ENCODE measurements at regions not wholly inside any gene's neighbourhood (a gene's known extent, or its start where the extent isn't known, plus 50 kb on each side); places are given as distances from the start of the nearest gene placed in this dataset.
A peak's percentile ranks its signal among the peaks of the same experiment; 100 is the strongest.

DNA sequence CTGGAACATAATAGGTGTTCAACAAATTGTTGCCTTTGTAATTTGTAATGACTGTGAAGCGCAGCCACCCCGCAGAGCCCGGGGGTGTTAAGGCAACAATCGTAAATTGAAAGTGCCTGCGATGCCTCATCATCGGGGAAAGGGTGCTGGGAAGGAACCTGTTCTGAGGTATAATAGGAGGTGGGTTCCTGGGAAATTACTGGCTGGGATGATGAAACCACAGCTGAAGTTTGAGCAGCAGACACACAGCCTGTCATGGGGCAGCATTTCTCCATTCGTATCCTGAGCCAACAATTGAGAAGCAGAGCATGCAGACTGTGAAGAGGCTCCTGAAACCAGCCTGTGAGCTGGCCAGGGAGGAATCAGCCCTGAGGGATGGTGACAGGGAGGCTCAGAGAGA is 404.0 kb upstream of the MYT1L start:
- ChIA-PET POLR2A (no interaction called here), CTCF (no interaction called here)
- no peak for DNase-seq

DNA sequence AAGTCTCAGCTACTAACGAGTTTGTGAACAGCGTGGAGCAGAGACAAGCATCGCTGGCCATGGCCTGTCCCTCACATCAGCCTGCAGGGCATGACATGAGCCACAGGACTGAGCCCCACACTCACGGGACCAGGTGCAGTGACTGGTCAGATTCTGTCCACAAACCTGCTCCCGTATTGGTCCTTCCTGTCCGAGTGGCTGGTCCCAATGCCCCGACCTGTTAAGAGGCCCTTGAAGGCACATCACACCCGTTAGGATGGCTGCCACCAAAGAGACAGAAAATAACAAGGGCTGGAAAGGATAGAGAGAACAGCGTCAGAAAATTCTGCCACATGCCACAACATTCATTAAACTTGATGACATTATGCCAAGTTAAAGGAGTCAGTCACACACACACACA is 403.2 kb upstream of the MYT1L start:
- POLR2A ChIA-PET = no interaction called here
- CTCF ChIA-PET = no interaction called here
- Mint-ChIP-seq H3K4me3 (no peak overlapping the region), H3K27me3 (no peaks in the 10 kb centered on the region), H3K9me3 (peaks cover 0 to 5% (median 0%) of the 10 kb centered on the region in 5 donors), H3K27ac (no peak overlapping the region), H3K36me3 (no peaks in the 10 kb centered on the region), H3K4me1 (no peaks in the 10 kb centered on the region)
- Histone ChIP-seq H3K27me3 (ENCODE audit: insufficient read depth, low read length, poor library complexity, severe bottlenecking) (no peaks in the 10 kb centered on the region), H3K4me3 (ENCODE audit: low read length) (no peak overlapping the region), H3K9me3 (ENCODE audit: low read length) (no peaks in the 10 kb centered on the region), H3K4me1 (ENCODE audit: insufficient read depth, low read length) (no peaks in the 10 kb centered on the region), H3K27ac (ENCODE audit: low read depth, low read length) (no peak overlapping the region), H3K36me3 (ENCODE audit: insufficient read depth, low read length) (no peaks in the 10 kb centered on the region)
- no peak for DNase-seq

More for the DNA sequence above, 404.0 kb upstream of the MYT1L start:
- Mint-ChIP-seq H3K4me3 (no peak overlapping the region), H3K9me3 (peaks cover 0 to 7% (median 0%) of the 10 kb centered on the region in 5 donors), H3K27ac (no peak overlapping the region), H3K4me1 (no peaks in the 10 kb centered on the region), H3K27me3 (no peaks in the 10 kb centered on the region), H3K36me3 (no peaks in the 10 kb centered on the region)
- Histone ChIP-seq H3K4me3 (ENCODE audit: low read length) (no peak overlapping the region), H3K9me3 (ENCODE audit: low read length) (no peaks in the 10 kb centered on the region), H3K4me1 (ENCODE audit: insufficient read depth, low read length) (no peaks in the 10 kb centered on the region), H3K27me3 (ENCODE audit: insufficient read depth, low read length, poor library complexity, severe bottlenecking) (no peaks in the 10 kb centered on the region), H3K36me3 (ENCODE audit: insufficient read depth, low read length) (no peaks in the 10 kb centered on the region), H3K27ac (ENCODE audit: low read depth, low read length) (no peak overlapping the region)

DNA sequence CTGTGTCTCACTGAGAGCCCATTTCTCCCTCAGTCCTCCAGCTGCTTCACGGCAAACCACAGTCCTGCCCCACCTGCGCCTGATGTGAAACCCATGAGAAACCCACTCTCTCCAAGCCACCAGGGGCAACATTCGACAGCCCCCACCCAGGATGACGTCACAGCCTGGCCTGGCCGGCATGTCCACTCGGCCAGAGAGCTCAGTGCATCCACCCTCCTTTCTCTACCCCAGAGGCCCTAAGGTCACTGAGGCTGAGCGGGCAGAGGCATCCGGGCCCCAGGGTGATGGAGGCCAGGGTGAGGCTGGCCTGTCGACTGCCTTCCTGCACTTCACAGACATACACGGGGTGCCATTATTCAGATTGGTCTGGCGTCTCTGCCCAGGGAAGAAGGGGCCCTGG is 402.7 kb upstream of the MYT1L start:
- H3K27me3 Mint-ChIP-seq = no peaks in the 10 kb centered on the region

DNA sequence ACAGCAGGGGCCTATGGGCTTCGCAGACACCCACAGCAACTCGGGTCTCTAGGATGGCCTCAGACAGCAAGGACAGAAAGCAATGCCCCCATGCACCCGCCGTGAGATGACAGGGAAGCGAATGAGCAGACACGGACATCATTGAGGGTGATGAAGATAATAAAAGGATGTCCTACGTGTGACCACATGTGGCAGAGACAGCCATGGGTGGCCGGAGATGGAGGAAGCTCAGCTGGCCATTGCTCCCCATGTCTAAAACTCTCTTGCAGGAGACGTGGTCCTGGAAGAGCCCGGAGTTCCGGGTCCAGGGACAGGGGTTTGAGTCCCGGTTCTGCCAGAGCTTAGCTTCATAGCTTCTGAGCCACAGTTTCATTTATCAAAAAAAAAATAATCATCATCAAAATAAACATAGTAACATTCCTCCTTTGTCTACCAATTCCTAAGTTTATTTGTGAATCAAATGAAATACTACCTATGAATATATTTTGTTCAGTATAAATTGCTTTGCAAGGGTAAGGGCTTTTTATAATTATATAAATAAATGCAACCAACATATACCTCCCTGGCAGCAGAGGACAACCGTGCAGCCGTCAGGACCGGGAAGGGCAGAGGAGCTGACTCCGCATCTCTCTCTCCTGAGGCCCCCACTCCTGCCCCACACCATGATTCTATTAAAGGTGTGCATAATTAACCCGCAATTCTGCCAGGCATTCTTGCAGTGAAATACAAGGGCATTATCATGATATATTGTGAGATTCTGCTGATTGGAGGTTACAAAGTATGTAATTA is 401.4 kb upstream of the MYT1L start:
- no peaks in the 10 kb centered on the region for H3K36me3 Mint-ChIP-seq
- no peak overlapping the region for H3K27ac ChIP-seq (ENCODE audit: low read depth, low read length)
- CTCF ChIA-PET = no interaction called here
- H3K27me3 ChIP-seq (ENCODE audit: insufficient read depth, low read length, poor library complexity, severe bottlenecking) = no peaks in the 10 kb centered on the region
- H3K36me3 ChIP-seq (ENCODE audit: insufficient read depth, low read length) = no peaks in the 10 kb centered on the region
- no peaks in the 10 kb centered on the region for H3K4me1 ChIP-seq (ENCODE audit: insufficient read depth, low read length)
- no peaks in the 10 kb centered on the region for H3K4me1 Mint-ChIP-seq
- peaks cover 0 to 5% (median 0%) of the 10 kb centered on the region in 5 donors for H3K9me3 Mint-ChIP-seq
- no peak overlapping the region for H3K4me3 Mint-ChIP-seq
- H3K27me3 Mint-ChIP-seq = no peaks in the 10 kb centered on the region
- DNase-seq = no peak
- POLR2A ChIA-PET = no interaction called here
- no peak overlapping the region for H3K4me3 ChIP-seq (ENCODE audit: low read length)
- no peaks in the 10 kb centered on the region for H3K9me3 ChIP-seq (ENCODE audit: low read length)
- H3K27ac Mint-ChIP-seq = no peak overlapping the region

More for the DNA sequence above, 402.7 kb upstream of the MYT1L start:
- no peak overlapping the region for H3K27ac Mint-ChIP-seq
- no peaks in the 10 kb centered on the region for H3K9me3 ChIP-seq (ENCODE audit: low read length)
- no peak overlapping the region for H3K27ac ChIP-seq (ENCODE audit: low read depth, low read length)
- no peak overlapping the region for H3K4me3 ChIP-seq (ENCODE audit: low read length)
- POLR2A ChIA-PET = no interaction called here
- H3K4me1 Mint-ChIP-seq = no peaks in the 10 kb centered on the region
- no peaks in the 10 kb centered on the region for H3K4me1 ChIP-seq (ENCODE audit: insufficient read depth, low read length)
- H3K4me3 Mint-ChIP-seq = no peak overlapping the region
- H3K9me3 Mint-ChIP-seq = peaks cover 0 to 5% (median 0%) of the 10 kb centered on the region in 5 donors
- no peaks in the 10 kb centered on the region for H3K36me3 Mint-ChIP-seq
- H3K27me3 ChIP-seq (ENCODE audit: insufficient read depth, low read length, poor library complexity, severe bottlenecking) = no peaks in the 10 kb centered on the region
- DNase-seq = no peak
- CTCF ChIA-PET = no interaction called here
- no peaks in the 10 kb centered on the region for H3K36me3 ChIP-seq (ENCODE audit: insufficient read depth, low read length)

DNA sequence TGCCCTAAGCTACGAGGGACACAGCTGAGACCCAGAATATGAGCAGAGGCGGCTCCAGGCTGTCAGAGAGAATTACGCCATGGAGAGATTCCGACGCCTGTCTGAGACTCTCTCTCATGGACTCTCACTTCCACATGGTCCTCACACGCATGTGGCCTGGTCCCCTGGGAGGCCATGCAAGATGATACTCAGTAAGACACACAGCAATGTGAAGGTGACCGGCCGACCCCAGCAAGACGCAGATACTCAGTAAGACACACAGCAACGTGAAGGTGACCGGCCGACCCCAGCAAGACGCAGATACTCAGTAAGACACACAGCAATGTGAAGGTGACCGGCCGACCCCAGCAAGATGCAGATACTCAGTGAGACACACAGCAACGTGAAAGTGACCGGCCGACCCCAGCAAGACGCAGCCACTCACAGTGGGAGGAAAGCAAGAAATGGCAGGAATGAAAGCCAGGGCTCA is 400.8 kb upstream of the MYT1L start:
- CTCF ChIA-PET = no interaction called here
- H3K9me3 ChIP-seq (ENCODE audit: low read length) = no peaks in the 10 kb centered on the region
- no peak overlapping the region for H3K27ac ChIP-seq (ENCODE audit: low read depth, low read length)
- peak overlapping the region in 1 of 8 donors; percentile 2 for H3K27ac Mint-ChIP-seq
- H3K27me3 ChIP-seq (ENCODE audit: insufficient read depth, low read length, poor library complexity, severe bottlenecking) = no peaks in the 10 kb centered on the region
- no peaks in the 10 kb centered on the region for H3K4me1 ChIP-seq (ENCODE audit: insufficient read depth, low read length)
- H3K36me3 ChIP-seq (ENCODE audit: insufficient read depth, low read length) = no peaks in the 10 kb centered on the region
- no peaks in the 10 kb centered on the region for H3K4me1 Mint-ChIP-seq
- peaks cover 0 to 3% (median 0%) of the 10 kb centered on the region in 5 donors for H3K9me3 Mint-ChIP-seq
- H3K4me3 Mint-ChIP-seq = no peak overlapping the region
- H3K27me3 Mint-ChIP-seq = peaks cover 0 to 3% of the 10 kb centered on the region in 2 donors
- no peaks in the 10 kb centered on the region for H3K36me3 Mint-ChIP-seq
- POLR2A ChIA-PET = no interaction called here
- no peak overlapping the region for H3K4me3 ChIP-seq (ENCODE audit: low read length)
- no peak for DNase-seq

DNA sequence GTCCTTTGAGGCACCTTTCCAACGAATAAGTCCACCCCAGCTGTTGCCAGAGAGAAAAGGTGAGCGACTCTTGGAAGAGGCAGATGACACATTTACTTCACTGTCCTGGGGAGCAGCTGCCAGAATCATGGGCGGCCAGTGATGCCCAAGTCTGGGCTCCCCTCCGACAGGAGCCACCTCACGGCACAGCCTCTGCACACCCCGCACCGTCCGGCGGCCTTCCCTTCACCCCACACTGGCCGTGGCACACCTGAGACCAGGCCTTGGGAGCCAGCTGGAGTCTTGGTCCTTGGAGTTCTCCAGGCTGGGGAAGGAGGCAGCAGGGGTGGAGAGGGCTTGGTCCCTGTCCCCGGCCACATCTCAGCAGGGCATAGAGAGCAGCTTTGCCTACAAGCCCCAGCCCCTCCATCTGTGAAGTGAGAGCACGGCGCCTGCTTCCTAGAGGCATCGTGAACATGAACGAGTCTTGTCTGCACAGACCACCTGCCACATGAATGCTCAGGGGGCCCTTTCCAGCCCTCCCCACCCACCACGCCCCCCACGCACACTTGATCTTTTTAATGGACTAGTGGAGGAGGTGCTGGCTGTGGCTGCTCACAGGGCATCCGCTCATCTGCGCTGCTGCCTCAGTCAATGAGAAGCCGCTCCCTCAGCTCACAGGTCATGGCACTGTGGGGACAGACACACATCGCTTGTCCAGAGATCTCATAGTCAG is 400.2 kb upstream of the MYT1L start:
- no peak overlapping the region for H3K27ac ChIP-seq (ENCODE audit: low read depth, low read length)
- Mint-ChIP-seq H3K9me3 (peaks cover 0 to 3% (median 0%) of the 10 kb centered on the region in 5 donors), H3K4me1 (no peaks in the 10 kb centered on the region), H3K27ac (no peak overlapping the region), H3K27me3 (peaks cover 4 to 5% of the 10 kb centered on the region in 2 donors), H3K36me3 (no peaks in the 10 kb centered on the region), H3K4me3 (no peak overlapping the region)
- no peaks in the 10 kb centered on the region for H3K4me1 ChIP-seq (ENCODE audit: insufficient read depth, low read length)
- H3K9me3 ChIP-seq (ENCODE audit: low read length) = no peaks in the 10 kb centered on the region
- H3K36me3 ChIP-seq (ENCODE audit: insufficient read depth, low read length) = no peaks in the 10 kb centered on the region
- DNase-seq = no peak
- ChIA-PET CTCF (no interaction called here), POLR2A (no interaction called here)
- no peaks in the 10 kb centered on the region for H3K27me3 ChIP-seq (ENCODE audit: insufficient read depth, low read length, poor library complexity, severe bottlenecking)
- H3K4me3 ChIP-seq (ENCODE audit: low read length) = no peak overlapping the region

DNA sequence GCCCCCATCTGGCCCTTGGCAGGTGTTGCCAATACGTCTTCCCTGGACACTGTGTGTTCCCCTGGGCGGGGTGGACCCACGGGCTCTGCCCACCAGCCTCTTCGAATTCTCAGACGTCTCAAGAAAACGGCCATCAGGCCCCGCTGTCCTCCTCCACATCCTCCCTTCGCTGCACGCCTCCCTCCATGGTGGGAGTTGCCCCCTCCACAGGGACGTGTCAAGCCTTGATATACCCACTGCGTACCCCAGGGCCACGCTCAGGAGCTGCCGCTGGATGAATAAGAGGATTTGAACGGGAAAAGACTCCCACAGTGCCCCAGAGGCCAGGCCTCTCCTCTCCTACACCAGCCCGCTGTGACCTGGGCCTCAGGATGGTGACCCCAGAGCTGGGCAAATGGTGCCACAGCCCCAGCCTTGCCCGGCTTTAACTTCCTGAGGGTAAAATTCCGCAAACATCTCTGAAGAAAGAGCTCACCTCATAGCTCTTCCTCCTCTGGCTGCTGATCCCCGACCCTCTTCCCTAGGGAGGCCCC is 399.3 kb upstream of the MYT1L start:
- H3K27me3 Mint-ChIP-seq = peaks cover 4 to 5% of the 10 kb centered on the region in 2 donors
- peaks cover 0 to 3% (median 0%) of the 10 kb centered on the region in 5 donors for H3K9me3 Mint-ChIP-seq
- ChIA-PET POLR2A (no interaction called here), CTCF (no interaction called here)
- H3K36me3 Mint-ChIP-seq = no peaks in the 10 kb centered on the region
- H3K27ac ChIP-seq (ENCODE audit: low read depth, low read length) = no peak overlapping the region
- no peaks in the 10 kb centered on the region for H3K36me3 ChIP-seq (ENCODE audit: insufficient read depth, low read length)
- no peak overlapping the region for H3K4me3 Mint-ChIP-seq
- H3K4me1 ChIP-seq (ENCODE audit: insufficient read depth, low read length) = no peaks in the 10 kb centered on the region
- no peak overlapping the region for H3K4me3 ChIP-seq (ENCODE audit: low read length)
- H3K9me3 ChIP-seq (ENCODE audit: low read length) = no peaks in the 10 kb centered on the region
- peak overlapping the region in 1 of 8 donors; percentile 79 for H3K27ac Mint-ChIP-seq
- no peaks in the 10 kb centered on the region for H3K4me1 Mint-ChIP-seq
- H3K27me3 ChIP-seq (ENCODE audit: insufficient read depth, low read length, poor library complexity, severe bottlenecking) = no peaks in the 10 kb centered on the region
- DNase-seq = no peak

DNA sequence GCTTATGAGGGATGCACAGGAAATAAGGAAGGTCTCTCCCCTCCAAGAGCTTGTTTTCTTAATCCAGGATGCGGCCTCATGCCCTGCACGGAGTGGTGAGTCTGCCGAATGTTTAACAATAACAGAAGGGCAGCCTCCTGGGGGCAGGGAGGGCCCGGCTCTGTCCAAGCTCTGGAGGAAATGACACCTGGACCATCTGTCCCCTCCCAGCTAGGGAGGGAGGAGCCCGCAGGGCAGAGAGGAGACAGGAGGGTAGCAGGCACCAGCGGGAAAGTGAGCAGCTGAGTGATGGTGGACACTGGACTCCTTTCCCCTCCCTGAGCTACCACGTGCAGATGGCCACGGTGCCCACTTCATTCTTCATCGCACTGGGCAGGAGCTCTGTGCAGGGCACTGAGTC is 398.2 kb upstream of the MYT1L start:
- no peaks in the 10 kb centered on the region for H3K4me1 ChIP-seq (ENCODE audit: insufficient read depth, low read length)
- DNase-seq = no peak
- H3K9me3 ChIP-seq (ENCODE audit: low read length) = no peaks in the 10 kb centered on the region
- no peaks in the 10 kb centered on the region for H3K36me3 ChIP-seq (ENCODE audit: insufficient read depth, low read length)
- H3K27ac Mint-ChIP-seq = no peak overlapping the region
- no peak overlapping the region for H3K27ac ChIP-seq (ENCODE audit: low read depth, low read length)
- peaks cover 0 to 3% (median 0%) of the 10 kb centered on the region in 5 donors for H3K9me3 Mint-ChIP-seq
- CTCF ChIA-PET = no interaction called here
- H3K4me3 ChIP-seq (ENCODE audit: low read length) = no peak overlapping the region
- POLR2A ChIA-PET = no interaction called here
- no peaks in the 10 kb centered on the region for H3K4me1 Mint-ChIP-seq
- H3K4me3 Mint-ChIP-seq = no peak overlapping the region
- no peaks in the 10 kb centered on the region for H3K36me3 Mint-ChIP-seq
- H3K27me3 ChIP-seq (ENCODE audit: insufficient read depth, low read length, poor library complexity, severe bottlenecking) = no peaks in the 10 kb centered on the region
- peaks cover 4 to 5% of the 10 kb centered on the region in 2 donors for H3K27me3 Mint-ChIP-seq
